GM21528 (cell line): ENCODE measurements at regions not wholly inside any gene's neighbourhood (a gene's known extent, or its start where the extent isn't known, plus 50 kb on each side); places are given as distances from the start of the nearest gene placed in this dataset.

Experiments used
- ATAC-seq: cut with Tn5 transposase; IDR thresholded peaks from one replicate; pipeline ENCODE4 v1.9.1; 2021; ENCODE audit warnings: mild to moderate bottlenecking, moderate library complexity; ENCODE audit not compliant: unreplicated experiment, low FRiP score

DNA sequence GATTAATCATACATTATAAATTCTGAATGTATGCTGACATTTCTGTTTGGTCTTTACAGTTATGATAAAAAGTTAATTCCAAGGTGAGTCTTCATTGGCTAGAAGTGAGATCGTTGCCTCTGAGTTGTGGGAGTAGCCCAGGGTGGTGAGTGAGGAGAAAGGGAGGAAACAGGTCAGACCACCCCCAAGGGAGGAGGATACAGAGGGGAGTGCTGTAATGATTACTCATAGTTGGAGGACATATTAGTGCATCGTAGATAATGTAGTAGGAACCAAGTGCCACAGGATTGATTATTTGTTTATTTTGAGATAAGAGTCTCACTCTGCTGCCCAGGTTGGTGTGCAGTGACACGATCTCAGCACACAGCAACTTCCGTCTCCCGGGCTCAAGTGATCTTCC, 672.2 kb downstream of the INHBA start:
- ATAC-seq = no peak

DNA sequence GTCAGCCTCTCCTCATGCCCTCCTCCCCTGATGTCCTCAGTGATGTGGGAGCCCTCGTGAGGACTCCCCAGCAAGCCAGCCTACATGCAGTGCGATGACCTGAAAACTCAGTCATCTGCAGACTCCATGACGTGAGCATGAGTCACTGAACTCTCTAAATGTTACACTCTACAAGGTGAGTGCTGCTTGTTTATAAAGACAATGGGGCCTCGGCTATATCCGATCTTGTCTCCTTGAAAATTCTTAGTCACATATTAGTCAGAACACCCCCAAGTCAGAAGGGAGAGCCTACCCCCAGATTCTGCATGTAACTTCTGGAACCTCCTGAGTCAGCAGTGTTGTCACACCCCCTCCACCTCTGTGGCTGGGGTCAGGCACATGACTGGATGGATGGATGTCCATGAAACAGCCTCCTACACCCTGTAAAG, 673.8 kb downstream of the INHBA start:
- no peak for ATAC-seq

DNA sequence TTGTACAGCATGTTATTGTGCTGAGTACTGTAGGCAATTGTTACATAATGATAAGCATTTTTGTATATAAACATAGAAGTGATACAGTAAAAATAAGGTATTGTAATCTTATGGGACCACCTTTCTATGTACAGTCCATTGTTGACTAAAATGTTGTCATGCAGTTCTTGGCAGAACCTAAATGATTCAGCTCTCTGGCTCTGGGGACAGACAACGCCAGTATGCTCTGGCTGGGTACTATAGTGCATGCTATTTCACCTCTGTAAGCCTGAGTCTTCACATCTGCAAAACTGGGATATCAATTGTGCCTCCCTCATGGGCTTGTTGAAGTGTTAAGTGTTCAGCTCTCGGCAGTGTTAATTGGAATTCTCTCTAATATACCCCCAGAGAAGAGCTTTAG, 674.3 kb downstream of the INHBA start:
- no peak for ATAC-seq

DNA sequence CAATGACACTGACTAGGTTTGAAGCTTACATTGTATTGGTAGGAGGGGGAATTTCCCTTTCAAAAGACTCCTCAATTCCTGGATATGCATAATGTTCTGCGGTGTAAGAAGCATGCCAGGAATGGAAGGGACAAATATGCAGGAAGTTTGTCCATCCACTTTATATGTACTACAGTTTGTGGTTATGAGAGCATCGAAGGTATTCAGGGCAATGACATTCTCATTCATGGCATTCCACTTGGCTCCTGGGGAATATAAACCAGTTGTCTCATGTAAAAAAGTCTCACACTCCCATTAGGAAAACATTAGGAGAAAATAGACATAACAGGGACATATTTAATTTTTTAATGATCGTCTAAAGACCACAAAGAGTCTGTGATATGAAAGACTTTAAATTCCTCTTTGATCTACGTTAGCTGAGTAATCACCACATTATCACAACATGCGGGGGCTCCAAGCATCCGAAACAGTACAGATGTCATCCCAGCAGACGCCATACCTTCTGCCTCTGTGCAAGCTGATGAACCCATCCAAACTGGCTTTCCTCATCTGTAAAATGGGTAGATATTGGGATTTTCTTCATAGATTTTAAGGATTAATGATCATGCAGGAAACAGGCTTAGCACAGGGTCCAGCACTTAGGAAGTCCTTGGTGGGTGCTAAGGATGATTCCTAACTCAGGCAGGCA, 675.3 kb downstream of the INHBA start:
- no peak for ATAC-seq

DNA sequence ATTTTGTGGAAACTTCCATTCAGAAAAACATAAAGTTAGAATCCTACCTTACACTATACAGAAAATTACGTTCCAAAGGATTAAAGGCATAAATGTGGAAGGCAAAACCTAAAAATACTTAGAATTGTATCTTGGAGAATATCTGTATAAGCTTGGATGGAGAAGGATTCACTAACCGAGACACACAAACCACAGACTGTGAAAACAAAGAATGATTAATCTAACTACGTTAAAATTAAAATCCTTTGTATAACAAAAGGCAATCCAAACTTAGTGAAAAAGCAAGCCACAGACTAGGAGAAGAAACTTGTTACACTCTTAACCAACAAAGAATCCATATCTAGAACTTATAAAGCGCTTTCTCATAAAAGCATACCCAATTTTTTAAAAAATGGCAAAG, 678.8 kb downstream of the INHBA start:
- no peak for ATAC-seq

DNA sequence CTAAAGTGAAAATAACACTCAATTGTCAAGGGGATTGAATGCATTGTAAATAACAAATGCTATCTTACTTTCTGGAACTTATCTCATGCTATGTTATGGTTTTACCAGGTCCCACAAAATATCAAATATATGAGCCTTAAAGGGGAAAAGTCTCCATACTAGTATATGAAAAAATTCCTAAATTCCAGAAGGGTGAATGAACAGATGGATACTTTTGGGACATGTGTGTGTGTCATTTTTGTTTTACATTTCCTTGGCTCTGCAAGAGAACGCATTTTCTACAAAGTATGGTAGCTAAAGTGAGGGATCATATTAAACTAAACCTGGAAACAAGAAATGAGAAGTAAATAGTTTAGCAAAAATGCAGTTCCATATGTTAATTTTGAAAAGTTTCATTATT, 682.8 kb downstream of the INHBA start:
- no peak for ATAC-seq

DNA sequence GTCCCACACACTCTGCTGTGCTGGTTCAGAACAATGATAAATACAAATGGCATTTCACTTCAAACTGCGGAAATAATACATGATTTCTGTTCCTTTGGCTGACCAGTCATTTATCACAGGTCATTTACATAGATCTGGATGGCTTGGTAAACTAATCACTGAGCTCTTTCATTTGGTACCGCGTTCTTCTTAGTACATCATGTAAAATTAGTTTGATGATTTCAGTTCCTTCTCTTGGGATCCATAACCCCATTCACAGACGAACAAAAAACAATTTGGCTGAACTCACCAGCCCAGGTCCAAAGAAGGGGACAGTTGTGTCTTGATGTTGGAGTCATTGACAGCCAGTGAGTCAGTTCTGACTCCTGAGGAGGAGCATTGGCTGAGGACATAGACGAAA, 689.8 kb downstream of the INHBA start:
- ATAC-seq = no peak

DNA sequence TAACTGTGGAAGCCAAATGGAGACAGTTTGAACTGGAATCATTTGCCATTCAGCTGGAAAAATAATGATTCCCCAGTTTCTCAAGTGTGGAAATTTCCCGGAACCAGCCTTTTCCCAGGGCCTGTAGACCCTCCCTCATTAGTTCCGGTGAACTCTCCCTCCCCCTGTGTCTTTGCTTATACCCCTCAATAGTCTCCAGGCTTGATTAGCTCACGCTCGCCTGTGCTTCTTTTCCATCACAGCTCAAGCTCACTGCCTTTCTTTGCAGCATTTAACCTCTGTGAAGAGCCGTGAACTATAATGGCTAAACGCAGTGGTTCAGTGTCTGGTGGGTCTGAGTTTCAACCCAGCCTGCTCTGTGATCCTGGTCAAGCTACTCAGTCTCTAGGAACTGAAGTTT, 690.8 kb downstream of the INHBA start:
- ATAC-seq = no peak

DNA sequence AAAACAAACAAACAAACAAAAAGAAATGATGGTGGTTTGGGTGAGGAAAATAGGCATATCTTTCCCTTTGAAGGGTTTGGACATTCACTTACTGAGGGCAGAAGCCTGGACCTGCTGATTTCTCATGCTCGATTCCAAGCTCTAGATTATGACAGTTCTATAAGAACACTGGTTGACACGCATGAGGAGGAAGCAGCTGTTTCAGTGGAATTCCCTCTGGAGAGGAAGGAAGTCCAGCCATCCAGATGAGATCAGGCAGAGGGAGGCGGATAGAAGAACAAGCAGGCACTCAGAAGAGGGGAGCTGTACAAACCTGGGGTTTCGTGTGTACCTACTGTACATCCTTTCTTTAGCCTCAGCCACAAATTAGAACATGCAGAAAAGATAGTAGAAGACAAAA, 691.9 kb downstream of the INHBA start:
- no peak for ATAC-seq

DNA sequence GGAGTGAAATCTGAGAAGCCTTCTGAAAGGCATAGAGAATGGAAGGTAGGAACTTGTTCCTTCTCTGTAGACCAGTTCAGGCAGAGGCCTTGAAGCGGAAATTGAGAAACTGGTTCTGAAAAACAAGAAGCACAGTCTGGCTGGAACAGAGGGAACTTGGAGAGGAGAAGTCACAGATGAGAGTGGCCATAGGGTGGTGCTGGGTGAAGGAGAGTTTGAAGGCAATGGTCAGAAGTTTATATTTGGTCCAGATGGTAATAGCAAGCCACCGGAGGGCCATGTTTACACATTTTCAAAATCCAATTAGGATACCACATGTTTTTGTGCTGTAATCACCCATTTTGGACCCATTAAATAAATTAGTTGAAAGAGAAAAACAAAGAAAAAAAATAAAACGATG, 692.5 kb downstream of the INHBA start:
- ATAC-seq = no peak

DNA sequence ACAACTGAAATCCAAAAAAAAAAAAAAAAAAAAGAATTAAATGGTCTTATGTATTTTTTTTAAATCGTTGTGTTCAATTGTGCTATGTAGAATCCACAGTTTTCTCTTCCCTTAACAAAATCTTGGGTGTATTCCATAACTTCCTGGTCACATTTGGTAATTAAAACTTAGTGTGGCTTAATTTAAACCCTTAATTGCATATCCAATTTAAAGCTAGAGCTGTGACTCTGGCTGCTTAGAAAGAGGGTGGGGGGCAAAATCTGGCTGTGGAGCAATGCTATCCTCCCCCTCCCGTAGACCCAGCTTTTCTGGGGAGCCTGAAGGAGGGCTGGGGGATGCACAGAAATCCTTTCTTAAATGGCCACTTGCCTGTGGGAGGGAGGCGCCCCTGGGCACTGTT, 695.1 kb downstream of the INHBA start:
- no peak for ATAC-seq

DNA sequence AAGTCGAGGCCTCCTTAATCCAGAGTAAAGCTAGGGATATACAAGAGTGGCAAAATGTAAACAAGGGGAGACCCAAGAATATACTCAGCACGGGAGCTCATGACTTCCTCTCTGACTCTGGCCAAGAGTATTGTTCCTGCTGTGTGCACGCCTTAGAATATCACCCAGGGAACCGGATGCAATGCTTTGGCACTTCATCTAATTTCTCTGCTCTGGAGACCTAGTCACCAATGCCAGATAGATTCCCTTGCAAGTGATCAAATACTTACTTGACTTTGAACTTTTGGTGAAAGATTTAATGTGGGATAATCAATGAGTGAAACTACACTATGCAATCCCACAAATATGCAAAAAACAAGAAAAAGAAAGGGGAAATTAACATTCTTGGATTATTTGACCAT, 695.5 kb downstream of the INHBA start:
- no peak for ATAC-seq

DNA sequence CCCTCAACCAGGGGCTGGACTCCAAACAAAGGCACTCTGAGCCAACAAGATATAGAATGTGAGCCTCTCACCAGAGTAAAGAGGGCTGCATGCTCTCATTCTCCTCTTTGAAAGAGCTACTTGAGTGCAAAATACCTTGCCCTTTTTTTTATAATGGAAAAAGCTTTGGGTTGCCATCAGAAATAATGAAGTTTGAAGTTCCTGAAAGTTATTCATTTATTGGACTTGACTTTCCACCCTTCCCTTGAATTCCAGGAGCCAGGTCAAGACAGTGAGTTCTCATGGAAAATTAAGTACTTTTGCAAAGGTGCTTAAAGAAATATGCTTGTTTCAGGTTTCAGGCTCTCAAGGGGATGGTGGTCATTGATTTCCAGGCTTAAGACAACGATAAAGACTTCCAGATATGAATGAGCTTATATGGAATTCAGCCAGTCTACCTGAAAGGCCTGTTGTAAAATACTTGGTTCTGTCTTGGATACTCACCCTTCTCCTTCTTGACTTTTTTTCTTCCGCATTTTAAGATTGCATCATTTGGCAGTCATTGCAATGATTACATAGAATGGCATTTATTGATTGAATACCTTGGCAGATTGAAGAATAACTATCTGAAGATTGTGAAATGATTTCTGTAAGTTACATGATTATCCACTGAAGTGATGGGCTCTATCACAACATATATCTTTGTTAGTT, 696.4 kb downstream of the INHBA start:
- no peak for ATAC-seq

DNA sequence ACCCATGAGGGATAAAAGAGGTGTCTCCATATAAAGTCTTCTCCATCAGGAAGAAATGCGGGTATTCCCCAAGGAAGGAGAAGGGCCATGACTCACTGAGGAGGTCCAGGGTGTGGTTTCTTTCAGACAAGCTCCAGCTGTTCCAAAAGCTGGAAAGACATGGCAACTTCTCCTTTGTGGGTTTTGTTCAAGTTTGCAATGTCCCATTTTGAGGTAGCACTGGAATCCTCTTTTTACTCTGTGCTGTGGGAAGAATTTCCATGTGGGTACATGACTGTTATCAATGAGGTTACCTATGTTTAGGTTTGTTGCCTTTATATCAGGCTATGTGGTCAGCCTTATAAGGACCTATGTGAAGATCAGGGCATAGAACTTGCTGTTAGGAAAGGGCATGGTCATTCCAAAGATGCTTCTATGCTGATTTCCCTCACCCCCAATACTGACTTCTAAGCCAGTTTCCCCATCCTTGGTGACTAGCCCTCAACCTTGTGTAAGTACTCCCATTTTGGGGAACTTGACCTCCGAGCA, 697.5 kb downstream of the INHBA start:
- ATAC-seq = no peak

DNA sequence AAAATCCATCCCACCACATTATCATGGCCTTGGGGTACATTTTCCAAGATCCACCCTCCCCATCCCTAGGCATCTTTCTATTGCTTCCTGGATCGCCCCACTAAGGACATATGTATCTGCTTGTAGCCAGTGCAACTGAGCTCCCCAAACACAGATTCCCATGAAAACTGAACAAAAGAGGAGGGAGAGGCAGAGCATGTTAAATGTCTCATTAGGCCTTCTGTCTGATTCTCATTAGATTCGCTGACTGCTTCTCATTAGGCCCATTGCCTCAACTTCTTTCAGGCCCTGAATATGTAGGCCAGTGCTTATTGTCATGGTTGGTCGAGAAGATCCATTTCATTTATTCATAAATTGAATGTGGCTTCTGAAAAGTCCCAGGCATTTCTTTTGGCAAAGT, 698.9 kb downstream of the INHBA start:
- no peak for ATAC-seq

DNA sequence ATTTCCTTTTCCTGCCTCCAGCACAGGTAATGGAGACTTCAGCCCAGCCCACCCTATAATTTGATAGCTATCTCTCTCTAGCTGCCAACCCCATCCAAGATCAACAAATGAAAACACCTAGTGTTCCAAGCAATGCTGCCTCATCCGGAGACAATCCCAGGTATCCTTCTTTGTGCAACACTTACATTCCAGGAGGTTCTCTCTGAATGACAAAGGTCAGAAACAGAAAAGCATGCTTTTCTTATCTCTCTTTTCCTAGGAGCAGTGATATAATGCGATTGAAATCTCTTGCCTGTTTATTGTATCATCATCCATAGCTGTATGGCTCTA, 699.3 kb downstream of the INHBA start:
- no peak for ATAC-seq

DNA sequence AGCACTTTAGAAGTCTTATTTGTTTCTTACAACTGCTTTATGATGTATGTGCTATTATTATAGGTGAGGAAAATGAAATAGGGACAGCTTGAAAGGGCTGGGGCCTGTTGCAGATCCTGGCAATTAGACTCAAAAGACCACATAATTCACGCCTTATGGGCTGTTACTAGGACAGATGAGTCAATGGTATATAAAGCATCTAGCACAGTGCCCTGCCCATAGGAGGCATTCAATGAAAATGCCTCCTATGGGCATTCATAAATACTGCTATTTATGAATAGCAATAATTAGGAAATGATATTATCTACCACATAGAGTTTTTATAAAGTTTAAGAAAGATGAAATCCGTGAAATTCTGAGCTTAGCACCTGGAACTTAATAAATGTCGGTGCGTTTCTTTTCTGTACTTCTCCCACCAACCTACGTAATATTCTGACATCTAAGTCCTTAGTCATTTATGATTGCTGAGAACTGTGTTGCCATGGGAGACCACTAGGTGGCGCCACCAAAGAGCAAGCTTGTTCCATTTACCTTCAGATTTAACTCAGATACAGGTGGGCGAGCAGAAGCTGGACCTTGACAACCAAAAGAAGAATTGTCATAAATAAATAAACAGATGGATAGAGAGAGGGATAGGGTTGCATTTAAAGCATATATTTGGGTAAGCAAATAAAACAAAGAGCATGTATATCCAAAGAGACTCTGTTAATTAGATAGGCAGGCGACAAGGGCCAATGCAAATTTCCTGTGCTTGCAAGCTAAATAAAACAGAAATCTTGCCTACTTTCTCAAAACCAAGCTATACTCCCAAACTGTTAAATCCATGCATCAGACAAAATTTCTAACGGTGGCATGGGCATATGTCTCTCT, 699.9 kb downstream of the INHBA start:
- no peak for ATAC-seq

DNA sequence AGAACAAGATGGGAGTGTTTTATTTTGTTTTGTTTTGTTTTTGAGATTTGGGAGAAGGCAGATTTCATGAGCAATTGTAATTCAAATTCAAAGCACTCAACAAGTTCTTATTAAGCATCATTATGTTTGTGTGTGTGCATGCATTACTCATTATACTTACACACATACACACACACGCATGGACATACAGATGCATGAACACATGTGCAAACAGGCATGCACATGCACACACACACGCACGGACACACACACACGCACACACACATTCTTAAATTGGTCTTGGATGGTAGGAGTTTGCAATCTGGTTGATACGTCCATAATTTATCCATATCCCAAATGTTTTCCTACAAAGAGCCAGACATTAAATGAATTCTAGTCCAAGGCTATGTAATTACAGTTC, 702.8 kb downstream of the INHBA start:
- ATAC-seq = no peak

DNA sequence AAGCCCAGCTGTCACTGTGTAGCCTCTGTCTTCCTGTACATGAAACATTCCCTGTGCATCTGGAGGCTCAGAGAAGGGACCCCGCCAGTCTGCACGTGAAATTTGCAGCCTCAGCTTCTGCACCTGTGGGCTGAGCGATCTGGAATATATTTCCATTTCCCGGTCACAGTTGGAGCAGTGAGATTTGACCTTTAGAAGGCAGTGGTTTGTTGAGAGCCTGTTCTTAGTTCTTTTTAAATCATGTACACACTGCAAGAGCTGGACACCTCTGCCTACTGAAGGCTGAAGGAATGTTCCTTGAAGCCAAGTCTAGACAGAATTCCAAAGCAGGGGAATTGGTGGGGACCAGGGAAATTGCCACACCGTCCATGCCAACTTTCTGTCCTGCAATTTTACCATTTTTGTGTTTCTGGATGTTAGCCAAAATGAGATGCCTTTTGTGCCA, 706.6 kb downstream of the INHBA start:
- ATAC-seq = no peak

DNA sequence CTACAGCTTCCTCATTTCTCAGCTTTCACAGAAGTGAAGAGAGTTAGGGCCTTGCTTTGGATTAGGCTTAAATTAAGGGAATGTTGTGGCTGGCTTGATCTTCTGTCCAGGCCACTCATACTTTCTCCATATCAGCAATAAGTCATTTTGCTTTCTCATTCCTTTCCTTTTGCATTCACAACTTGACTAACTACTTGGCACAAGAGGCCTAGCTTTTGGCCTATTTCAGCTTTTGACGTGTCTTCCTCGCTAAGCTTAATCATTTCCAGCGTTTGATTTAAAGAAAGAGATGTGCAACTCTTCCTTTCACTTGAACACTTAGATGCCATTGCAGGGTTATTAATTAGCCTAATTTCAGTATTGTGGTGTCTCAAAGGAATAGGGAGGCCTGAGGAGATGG, 712.0 kb downstream of the INHBA start:
- ATAC-seq = no peak

DNA sequence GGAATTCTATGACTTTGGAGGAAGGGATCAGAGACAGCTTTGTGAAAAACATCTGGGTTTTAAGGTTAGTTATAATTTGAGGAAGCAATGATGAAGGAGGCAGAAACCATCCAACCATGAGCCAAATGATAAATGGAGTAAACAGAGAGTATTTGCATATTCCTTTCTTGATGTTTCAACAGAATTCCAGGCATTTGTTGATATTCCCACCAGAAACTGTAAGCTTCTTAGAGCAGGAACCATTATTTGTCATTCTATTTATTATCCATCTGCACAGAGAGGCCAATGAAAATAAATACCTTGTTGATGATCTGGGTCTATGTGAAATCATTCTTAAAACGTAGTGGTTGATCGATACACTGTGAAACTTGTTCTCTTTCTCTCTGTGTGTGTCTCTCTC, 715.3 kb downstream of the INHBA start:
- no peak for ATAC-seq
